ENCODE measurements at regions not wholly inside any gene's neighbourhood (a gene's known extent, or its start where the extent isn't known, plus 50 kb on each side); places are given as distances from the start of the nearest gene placed in this dataset.

DNA sequence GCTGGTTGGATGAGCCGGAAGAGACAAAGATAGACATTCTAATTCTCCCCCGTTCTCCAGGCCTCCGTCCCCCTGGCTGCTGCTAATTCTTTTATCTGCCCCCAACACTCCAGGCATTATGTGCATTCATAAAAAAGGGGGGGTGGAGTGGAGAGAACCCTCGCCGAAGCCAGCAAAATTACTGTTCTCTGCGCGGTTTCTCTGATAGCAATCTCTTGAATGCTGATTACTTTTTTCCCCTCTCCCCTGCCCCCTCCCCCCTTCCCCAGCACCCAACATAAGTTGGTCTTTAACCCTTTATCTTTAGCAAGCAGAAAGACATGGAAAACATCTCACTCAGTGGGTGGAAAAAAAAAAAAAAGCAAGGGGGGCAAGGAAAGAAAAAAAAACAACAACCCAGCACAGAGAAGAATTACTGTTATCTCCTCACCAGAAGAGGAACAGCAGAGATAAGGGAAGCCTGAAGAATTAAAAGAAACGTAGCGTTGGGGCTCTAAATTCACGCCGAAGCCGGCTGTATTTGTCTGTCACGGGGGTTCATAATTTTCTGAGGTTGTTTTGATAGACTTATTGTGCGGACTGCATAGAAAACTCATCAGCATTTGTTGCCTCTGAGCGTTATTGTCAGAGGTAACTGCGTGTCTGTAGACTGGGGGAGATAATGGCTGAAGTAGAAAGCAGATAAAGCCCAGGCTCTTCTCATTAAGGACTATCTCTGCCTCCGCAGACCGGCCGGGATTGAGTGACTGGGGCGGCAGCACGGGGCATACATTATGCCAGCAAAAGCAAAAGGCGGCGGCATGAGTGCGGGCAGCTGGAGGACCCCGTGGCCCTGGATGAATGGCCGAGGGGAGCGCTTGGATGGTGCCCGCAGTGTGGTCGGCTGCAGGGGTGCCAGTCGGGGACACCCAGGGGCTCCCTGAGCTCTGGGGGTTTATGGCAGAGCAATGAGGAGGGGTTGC, 126.9 kb downstream of the MRM1 start:
- DNase-seq (ENCODE audit: low read depth), result no peak

GRCh38 chr17:36730095-36730808, 128.9 kb downstream of the MRM1 start:
- no peak for DNase-seq (ENCODE audit: low read depth)

DNA sequence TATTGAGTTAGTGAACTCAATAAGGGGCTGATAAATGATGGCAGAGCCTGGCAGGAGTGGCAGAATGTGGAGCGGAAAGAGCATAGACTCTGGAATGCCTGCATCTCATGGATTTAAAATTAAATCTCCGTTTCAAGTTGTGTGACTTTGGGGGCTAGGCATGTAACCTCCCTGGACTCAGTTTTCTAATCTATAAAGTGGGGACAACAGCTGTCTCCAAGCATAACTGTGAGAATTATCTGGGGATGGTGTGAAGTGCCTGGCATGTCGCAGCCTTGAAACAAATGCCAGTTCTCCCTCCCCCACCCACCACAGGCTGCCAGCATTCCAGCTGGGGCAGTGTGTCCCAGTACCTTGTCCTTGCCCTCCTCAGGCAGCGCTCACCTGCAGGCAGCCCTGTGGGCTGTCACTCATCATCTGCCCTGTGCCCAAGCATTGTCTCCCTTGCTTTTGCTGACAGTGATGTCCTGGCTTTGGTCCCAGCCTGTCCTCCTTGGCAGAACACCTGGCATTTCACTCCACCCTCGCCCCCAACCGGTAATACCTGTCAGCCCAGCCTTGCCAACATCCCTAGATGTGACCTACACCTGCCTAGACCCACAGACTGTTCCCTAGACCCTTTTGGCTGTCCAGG, 129.6 kb downstream of the MRM1 start:
- no peak for DNase-seq (ENCODE audit: low read depth)

GRCh38 chr17:36731811-36732210, 130.4 kb downstream of the MRM1 start:
- DNase-seq (ENCODE audit: low read depth), result no peak

DNA sequence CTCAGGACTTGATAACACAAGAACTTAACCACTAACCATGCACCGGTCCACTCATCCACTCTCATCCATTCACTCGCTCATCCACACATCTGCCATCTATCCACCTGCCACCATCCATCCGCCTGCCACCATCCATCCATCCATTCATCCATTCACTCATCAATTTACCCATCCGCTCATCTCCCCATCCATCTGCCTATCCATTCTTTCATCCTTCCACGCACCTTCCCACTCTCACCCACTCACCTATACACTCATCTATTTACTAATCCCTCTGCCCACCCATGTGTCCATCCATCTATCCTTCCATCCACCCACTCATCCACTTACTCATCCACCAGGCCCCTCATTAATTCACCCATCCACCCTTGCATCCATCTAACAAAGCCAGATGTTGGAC, 131.0 kb downstream of the MRM1 start:
- DNase-seq (ENCODE audit: low read depth), result no peak

DNA sequence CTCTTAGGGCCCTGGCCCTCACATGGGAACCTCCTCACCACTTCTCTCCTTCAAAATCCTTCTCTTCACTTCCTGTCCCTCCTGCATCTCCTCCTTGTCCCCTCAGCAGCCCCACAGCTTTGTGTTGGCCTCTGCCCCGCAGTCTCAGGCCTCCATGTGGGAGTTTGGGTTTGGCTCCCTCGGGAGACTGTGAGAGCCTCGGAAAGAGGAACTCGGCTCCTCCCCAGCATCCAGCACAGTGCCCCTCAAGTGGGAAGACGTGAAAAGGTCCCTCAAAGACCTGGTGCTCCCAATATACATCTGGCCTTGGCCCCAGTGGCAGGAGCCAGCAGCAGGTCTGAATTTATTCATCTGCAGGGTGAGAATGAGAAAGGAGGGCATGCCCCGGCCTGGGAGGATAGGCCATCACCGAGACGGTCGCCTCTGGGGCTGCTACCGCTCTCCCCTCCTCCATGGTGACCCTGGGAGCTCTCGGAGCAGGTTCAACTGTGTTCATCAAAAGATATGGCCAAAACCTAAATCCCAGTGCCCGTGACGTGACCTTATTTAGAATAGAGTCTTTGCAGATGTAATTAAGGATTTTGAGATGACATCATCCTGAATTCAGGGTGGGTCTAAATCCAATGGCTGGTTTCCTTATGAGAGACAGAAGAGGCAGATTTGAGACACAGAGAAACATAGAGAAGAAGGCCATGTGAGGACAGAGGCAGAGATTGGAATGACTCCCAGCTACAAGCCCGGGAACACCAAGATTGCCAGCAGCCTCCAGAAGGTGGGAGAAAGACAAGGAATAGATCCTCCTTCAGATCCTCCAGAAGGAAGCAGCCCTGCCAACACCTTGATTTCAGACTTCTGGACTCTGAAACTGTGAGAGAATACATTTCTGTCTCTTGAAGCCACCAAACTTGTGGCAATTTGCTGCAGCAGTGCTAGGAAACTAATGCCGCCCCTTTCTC, 135.1 kb downstream of the MRM1 start:
- DNase-seq (ENCODE audit: low read depth), result no peak

- no peak for DNase-seq (ENCODE audit: low read depth)
These were observed 137.8 kb downstream of the MRM1 start for GRCh38 chr17:36739208-36739607.

- no peak for DNase-seq (ENCODE audit: low read depth)
These were observed 138.8 kb downstream of the MRM1 start for GRCh38 chr17:36740157-36740556.

DNA sequence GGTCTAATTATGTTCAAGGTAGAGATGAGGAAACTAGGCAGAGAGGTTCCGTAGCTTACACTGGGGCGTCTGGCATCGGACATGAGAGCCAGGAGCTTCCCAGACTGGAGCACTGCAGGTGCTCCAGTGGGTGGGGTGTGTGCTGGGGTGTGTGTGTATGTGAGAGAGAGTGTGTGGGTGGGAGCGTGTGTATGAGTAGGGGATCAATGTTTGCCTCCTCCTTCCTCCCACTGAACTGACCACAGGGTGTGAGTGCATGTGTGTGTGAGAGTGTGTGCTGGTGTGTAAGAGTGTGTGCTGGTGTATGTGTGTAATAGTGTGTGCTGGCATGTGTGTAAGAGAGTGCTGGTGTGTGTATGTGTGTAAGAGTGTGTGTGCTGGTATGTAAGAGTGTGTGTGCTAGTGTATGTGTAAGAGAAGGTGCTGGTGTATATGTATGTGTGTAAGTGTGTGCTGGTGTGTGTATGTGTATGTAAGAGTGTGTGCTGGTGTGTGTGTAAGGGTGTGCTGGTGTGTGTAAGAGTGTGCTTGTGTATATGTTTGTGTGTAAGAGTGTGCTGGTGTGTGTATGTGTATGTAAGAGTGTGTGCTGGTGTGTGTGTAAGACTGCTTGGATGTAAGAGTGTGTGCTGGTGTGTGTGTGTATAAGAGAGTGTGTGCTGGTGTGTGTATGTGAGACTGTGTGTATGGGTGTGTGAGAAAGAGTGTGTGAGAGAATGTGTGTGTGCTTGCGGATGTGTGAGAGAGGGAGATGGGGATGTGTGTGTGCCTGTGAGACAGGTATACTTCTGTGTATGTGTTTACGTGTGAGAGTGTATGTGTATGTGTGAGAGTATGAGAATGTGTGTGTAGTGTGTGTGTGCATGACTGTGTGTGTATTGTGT, 139.9 kb downstream of the MRM1 start:
- no peak for DNase-seq (ENCODE audit: low read depth)

GRCh38 chr17:36742267-36743000, 141.1 kb downstream of the MRM1 start:
- no peak for DNase-seq (ENCODE audit: low read depth)

DNA sequence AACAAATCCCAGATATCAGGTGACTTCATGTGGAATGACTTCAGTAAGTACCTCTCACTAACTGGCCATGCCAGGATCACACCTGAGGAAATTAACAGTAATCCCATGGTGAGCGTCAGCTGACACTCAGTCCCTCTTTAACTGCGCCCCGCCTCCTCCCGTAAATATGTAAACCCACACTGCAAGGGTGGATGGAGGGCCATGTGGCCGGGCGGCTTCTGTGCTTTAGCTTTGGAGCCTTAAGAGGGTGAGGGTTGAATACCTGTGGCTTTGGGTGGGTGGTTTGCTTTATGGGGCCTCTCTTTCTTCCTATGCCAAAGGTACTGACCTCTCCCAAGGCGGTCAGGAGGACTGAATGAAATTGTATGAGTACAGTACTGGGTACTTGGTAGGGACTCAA, 141.7 kb downstream of the MRM1 start:
- DNase-seq (ENCODE audit: low read depth), result no peak

DNA sequence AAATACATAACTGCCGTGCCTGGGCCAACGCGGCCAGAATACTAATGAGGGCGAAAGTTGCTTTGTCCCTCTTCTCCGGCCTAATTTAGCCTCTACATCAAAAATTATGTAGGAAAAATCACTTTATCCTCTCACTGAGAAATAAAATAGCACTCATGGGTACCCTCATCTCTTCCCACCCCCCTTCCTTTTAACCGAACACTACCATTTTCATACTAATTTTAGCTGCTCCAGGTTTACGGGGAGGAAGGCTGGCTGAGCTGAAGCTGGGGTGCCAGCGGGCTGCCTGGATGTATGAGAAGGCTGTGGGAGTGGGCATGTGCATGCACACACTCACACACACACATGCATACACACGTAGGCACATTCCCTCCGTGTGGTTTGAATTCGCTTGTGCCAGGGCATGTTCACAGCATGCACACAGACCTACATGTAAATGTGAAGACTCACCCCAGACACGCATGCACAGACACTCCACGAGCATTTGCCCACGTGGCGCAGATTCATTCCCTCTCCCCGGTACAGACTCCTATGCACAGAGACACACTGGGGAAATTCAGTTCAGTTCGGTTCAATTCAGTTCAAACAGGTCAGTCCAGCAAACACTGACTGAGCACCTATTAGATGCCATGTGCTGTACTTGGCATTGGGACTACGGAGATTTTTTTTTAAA, 145.1 kb downstream of the MRM1 start:
- DNase-seq (ENCODE audit: low read depth), result no peak

GRCh38 chr17:36747861-36748260, 146.5 kb downstream of the MRM1 start:
- DNase-seq (ENCODE audit: low read depth), result no peak

- no peak for DNase-seq (ENCODE audit: low read depth)
These were observed 146.9 kb downstream of the MRM1 start for GRCh38 chr17:36748272-36748671.

DNA sequence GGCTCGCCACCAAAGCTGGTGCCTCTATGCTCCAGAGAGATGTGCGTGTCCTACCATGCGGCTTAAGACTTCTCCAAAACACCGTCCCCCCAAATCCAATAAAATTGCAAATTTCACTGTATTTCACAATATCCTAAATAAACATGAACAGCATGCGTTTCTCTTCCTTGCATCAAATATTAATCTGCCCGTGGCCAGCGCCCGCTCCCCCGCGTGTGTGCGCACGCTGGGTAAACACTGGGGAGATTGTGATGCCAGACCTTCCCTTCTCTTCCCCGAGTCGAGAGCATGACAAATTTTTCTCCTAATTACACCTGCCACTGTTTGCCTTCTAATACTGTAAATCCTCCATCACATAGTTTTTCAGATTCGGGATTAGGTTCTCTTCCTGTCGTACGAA, 148.1 kb downstream of the MRM1 start:
- no peak for DNase-seq (ENCODE audit: low read depth)

GRCh38 chr17:36750316-36750885, 149.0 kb downstream of the MRM1 start:
- no peak for DNase-seq (ENCODE audit: low read depth)

DNA sequence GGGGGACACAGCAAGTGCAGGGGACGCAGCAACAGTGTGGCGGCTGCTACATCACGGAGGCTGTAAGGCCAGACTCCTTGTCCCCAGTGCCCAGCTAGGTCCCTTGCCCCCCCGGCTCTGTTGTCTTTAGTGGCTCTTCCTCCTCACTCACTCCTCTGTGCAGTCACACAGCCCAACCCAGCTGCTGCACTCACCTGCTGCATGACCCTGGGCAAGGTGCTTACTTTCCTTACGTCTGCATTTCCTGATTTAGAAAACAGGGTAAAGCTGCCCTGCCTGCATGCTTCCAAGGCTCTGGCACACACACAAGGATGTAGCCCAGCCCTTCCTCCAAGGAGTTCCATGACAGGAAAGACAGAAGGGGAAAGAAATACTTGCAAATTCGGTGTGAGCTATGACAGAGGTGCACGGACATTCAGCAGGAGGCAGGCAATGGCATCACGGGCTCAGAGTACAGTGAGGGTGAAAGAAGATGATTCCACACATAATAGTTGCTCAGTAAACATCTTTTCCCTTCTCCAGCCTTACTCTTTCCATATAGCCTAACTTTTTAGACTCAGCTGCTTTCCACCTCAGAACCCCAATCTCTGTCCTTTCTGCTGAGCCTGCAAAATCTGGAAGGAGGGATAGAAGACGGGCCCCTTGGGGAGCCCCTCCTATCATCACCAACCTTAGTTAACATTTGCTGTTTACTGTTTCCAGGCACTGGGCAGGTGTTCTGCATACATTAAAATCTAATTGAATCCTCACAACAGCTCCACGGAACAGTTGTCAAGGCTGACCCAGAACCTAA, 150.9 kb downstream of the MRM1 start:
- no peak for DNase-seq (ENCODE audit: low read depth)
